A673 (cell line): ENCODE measurements at regions not wholly inside any gene's neighbourhood (a gene's known extent, or its start where the extent isn't known, plus 50 kb on each side); places are given as distances from the start of the nearest gene placed in this dataset.

Experiments
- BruUV-seq: library from RNA; stranded (reverse); fragments of 400-500 nt; replicated peaks from 2 replicates; lab custom pipeline; 2021; lab: Mats Ljungman, UMichigan
- CTCF ChIA-PET: fragments of 300-600 bp; sonication (Branson Sonifier 250); formaldehyde crosslinking; loops from one replicate; lab custom pipeline; 2022; ENCODE audit warnings: antibody characterized with exemption; lab: Charles Lee
- POLR2A ChIA-PET: fragments of 300-600 bp; sonication (Branson Sonifier 250); formaldehyde crosslinking; loops from one replicate; lab custom pipeline; 2022; ENCODE audit warnings: antibody characterized with exemption; ENCODE audit not compliant: low non-redundant PET; lab: Charles Lee
- DNase-seq: peaks from one replicate; pipeline ENCODE4 v3.0.0-alpha.2; 2015; ENCODE audit warnings: low spot score
- H3K27ac ChIP-seq: fragments of 200-600 bp; sonication (generic); 2 replicates; pipeline ENCODE4 v1.5.1; 2016; ENCODE audit warnings: mixed run types, low read depth, mild to moderate bottlenecking, mixed read lengths, antibody characterized with exemption, low read length; ENCODE audit not compliant: poor library complexity, severe bottlenecking
- H3K27me3 ChIP-seq: fragments of 200-600 bp; sonication (generic); replicated peaks from 2 replicates; pipeline ENCODE4 v1.6.1; 2017; ENCODE audit warnings: mixed run types, low read depth, mild to moderate bottlenecking, mixed read lengths, antibody characterized with exemption, low read length; ENCODE audit not compliant: insufficient read depth, poor library complexity
- H3K36me3 ChIP-seq: fragments of 200-600 bp; sonication (generic); 2 replicates; pipeline ENCODE4 v1.6.1; 2016; ENCODE audit warnings: mixed run types, mild to moderate bottlenecking, mixed read lengths, antibody characterized with exemption, low read length; ENCODE audit not compliant: insufficient read depth, poor library complexity, severe bottlenecking
- H3K4me1 ChIP-seq: fragments of 200-600 bp; sonication (generic); 2 replicates; pipeline ENCODE4 v1.6.1; 2017; ENCODE audit warnings: mixed run types, mild to moderate bottlenecking, mixed read lengths, antibody characterized with exemption, low read length; ENCODE audit not compliant: insufficient read depth, poor library complexity, severe bottlenecking
- H3K4me3 ChIP-seq: fragments of 200-600 bp; sonication (generic); 2 replicates; pipeline ENCODE4 v1.5.1; 2016; ENCODE audit warnings: low read depth, mixed run types, mild to moderate bottlenecking, mixed read lengths, low read length; ENCODE audit not compliant: poor library complexity, severe bottlenecking
- H3K9me3 ChIP-seq: fragments of 200-600 bp; sonication (generic); 2 replicates; pipeline ENCODE4 v1.6.1; 2016; ENCODE audit warnings: mixed run types, low read depth, mild to moderate bottlenecking, mixed read lengths, antibody characterized with exemption, low read length; ENCODE audit not compliant: poor library complexity, severe bottlenecking
- CTCF ChIP-seq: fragments of 300-800, 200-600 bp; sonication (generic); conservative IDR thresholded peaks from 2 replicates; pipeline ENCODE4 v1.5.1; 2017; ENCODE audit warnings: low read depth, mild to moderate bottlenecking, antibody characterized with exemption, low read length, moderate library complexity, mixed read lengths
- EZH2 ChIP-seq: fragments of 200-600 bp; sonication (generic); IDR thresholded peaks from 2 replicates; pipeline ENCODE4 v1.6.1; 2017; ENCODE audit warnings: borderline replicate concordance, low read depth, mild to moderate bottlenecking, mixed read lengths, antibody characterized with exemption, low read length; ENCODE audit not compliant: poor library complexity, severe bottlenecking
- intact Hi-C: fragments of 100-400 bp; cut with micrococcal nuclease; formaldehyde crosslinking; loops from one replicate; pipeline ENCODE4 v1.10.0; 2022; ENCODE audit not compliant: unreplicated experiment

GRCh38 chr10:128222332-128222849 lies 96.2 kb upstream of the MKI67 start:
- ChIA-PET CTCF (interaction anchor here (0.5 kb wide), 1 partner anchor 1667 kb away, joined by 11 read pairs; no protein-coding TSS in a partner anchor), POLR2A (no interaction called here)
- no peak for DNase-seq
- intact Hi-C loops: no loop called here
- no peak overlapping the region for H3K4me3 ChIP-seq
- H3K9me3 ChIP-seq: no peaks in the 10 kb centered on the region
- H3K27me3 ChIP-seq: peaks cover 24% of the 10 kb centered on the region
- no TSS peak for BruUV-seq
- TF ChIP-seq CTCF: no peak
- no peak for TF ChIP-seq EZH2
- H3K4me1 ChIP-seq: no peaks in the 10 kb centered on the region
- no peaks in the 10 kb centered on the region for H3K36me3 ChIP-seq
- H3K27ac ChIP-seq: no peak overlapping the region

- peaks cover 5% of the 10 kb centered on the region for H3K9me3 ChIP-seq
- POLR2A ChIA-PET: no interaction called here
- intact Hi-C loops: no loop called here
- no peak overlapping the region for H3K4me3 ChIP-seq
- H3K4me1 ChIP-seq: no peaks in the 10 kb centered on the region
- no peak overlapping the region for H3K27ac ChIP-seq
- H3K36me3 ChIP-seq: no peaks in the 10 kb centered on the region
- no TSS peak for BruUV-seq
- DNase-seq: no peak
- TF ChIP-seq CTCF (no peak), EZH2 (no peak)
- CTCF ChIA-PET: no interaction called here
- peaks cover 21% of the 10 kb centered on the region for H3K27me3 ChIP-seq
Measured at GRCh38 chr10:128230401-128230800, 104.2 kb upstream of the MKI67 start.

GRCh38 chr10:128233422-128233821 lies 107.2 kb upstream of the MKI67 start:
- Histone ChIP-seq H3K4me1 (no peaks in the 10 kb centered on the region), H3K4me3 (no peak overlapping the region), H3K27ac (no peak overlapping the region), H3K9me3 (peaks cover 5% of the 10 kb centered on the region), H3K27me3 (peaks cover 24% of the 10 kb centered on the region), H3K36me3 (no peaks in the 10 kb centered on the region)
- no TSS peak for BruUV-seq
- no peak for DNase-seq
- intact Hi-C loops: no loop called here
- TF ChIP-seq EZH2: no peak
- POLR2A ChIA-PET: no interaction called here
- CTCF ChIA-PET: no interaction called here

- H3K36me3 ChIP-seq: no peaks in the 10 kb centered on the region
- no peaks in the 10 kb centered on the region for H3K4me1 ChIP-seq
- peaks cover 5% of the 10 kb centered on the region for H3K9me3 ChIP-seq
- intact Hi-C loops: no loop called here
- ChIA-PET CTCF (no interaction called here), POLR2A (no interaction called here)
- no peak overlapping the region for H3K4me3 ChIP-seq
- no peak overlapping the region for H3K27ac ChIP-seq
- TF ChIP-seq CTCF: no peak
- no TSS peak for BruUV-seq
- H3K27me3 ChIP-seq: peaks cover 4% of the 10 kb centered on the region
- DNase-seq: no peak
Measured at GRCh38 chr10:128237710-128238109, 111.5 kb upstream of the MKI67 start.
